ENCODE measurements at regions not wholly inside any gene's neighbourhood (a gene's known extent, or its start where the extent isn't known, plus 50 kb on each side); places are given as distances from the start of the nearest gene placed in this dataset.

DNA sequence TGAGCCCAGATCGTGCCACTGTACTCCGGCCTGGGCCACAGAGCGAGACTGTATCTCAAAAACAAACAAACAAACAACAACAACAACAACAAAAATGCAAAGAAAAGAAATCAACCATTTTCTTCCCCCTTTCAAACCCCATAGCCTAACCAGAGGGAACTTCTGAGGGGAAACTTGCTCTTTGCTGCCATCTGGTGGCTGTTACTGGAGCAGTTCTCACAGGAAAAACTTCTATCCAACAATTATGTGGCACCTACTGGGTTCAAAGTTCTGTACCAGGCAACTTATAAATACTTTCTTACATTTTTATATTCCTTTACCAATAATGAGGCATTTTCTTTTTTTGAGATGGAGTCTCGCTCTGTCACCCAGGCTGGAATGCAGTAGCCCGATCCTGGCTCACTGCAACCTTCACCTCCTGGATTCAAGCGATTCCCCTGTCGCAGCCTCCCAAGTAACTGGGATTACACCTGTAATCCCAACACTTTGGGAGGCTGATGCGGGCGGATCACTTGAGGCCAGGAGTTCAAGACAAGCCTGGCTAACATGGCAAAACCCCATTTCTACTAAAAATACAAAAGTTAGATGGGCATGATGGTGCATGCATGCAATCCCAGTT lies 50.9 kb upstream of the BICDL1 start:
- Histone ChIP-seq H3K27me3 (ENCODE audit: control insufficient read depth, insufficient read depth, low read length) (no peaks in the 10 kb centered on the region), H3K9me3 (ENCODE audit: control insufficient read depth in 2 of 3, insufficient read depth in 1 of 3, low read length in 3 of 3) (no peaks in the 10 kb centered on the region), H3K4me3 (ENCODE audit: low read length in 3 of 3) (no peak overlapping the region), H3K27ac (ENCODE audit: low read depth in 2 of 2, low read length in 2 of 2) (no peak overlapping the region), H3K9ac (ENCODE audit: low read length in 3 of 3) (no peak overlapping the region), H3K36me3 (ENCODE audit: control insufficient read depth in 2 of 3, insufficient read depth in 3 of 3, low read length in 3 of 3) (no peaks in the 10 kb centered on the region), H3K4me1 (ENCODE audit: control insufficient read depth in 2 of 3, insufficient read depth in 2 of 3, low read depth in 1 of 3, low read length in 3 of 3) (peaks cover 0 to 2% (median 0%) of the 10 kb centered on the region in 3 donors)
- TF ChIP-seq CTCF (IDR thresholded peaks at IDR 0.05; ENCODE audit: borderline replicate concordance, extremely low read depth, insufficient read depth) = peak; percentile 85
- DNase-seq = peak in 4 of 5 donors; percentile 55 to 78 (median 61)
- FAIRE-seq = peak; percentile 88
- intact Hi-C loops (cut with DNase I) = no loop called here

Data from kidney (tissue), 13 donors.